Neural cell (in vitro differentiated cells): ENCODE measurements at regions not wholly inside any gene's neighbourhood (a gene's known extent, or its start where the extent isn't known, plus 50 kb on each side); places are given as distances from the start of the nearest gene placed in this dataset.

Source experiments
- H2AFZ ChIP-seq: fragments of 200-600, 300-800 bp; sonication (generic), shearing (Covaris generic); 2 replicates; pipeline ENCODE4 v1.6.0; 2014; ENCODE audit warnings: low read depth, mild to moderate bottlenecking, antibody characterized with exemption, low read length, moderate library complexity
- H3F3A ChIP-seq: fragments of 200-600 bp; shearing (Covaris generic); 2 replicates; pipeline ENCODE4 v1.6.1; 2016; ENCODE audit warnings: mild to moderate bottlenecking, moderate library complexity, mixed read lengths, antibody characterized with exemption, low read length; ENCODE audit not compliant: insufficient read depth, poor library complexity, severe bottlenecking
- H3K27ac ChIP-seq: fragments of 200-600, 300-800 bp; sonication (generic), shearing (Covaris generic); 2 replicates; pipeline ENCODE4 v1.5.1; 2014; ENCODE audit warnings: mild to moderate bottlenecking, low read length, moderate library complexity
- H3K27me3 ChIP-seq: fragments of 300-800, 200-600 bp; sonication (generic), shearing (Covaris generic); 2 replicates; pipeline ENCODE4 v1.6.0; 2014; ENCODE audit warnings: mild to moderate bottlenecking, low read depth, low read length, moderate library complexity; ENCODE audit not compliant: insufficient read depth
- H3K36me3 ChIP-seq: fragments of 300-800, 200-600 bp; sonication (generic), shearing (Covaris generic); 2 replicates; pipeline ENCODE4 v1.5.1; 2014; ENCODE audit warnings: mild to moderate bottlenecking, antibody characterized with exemption, low read length, moderate library complexity; ENCODE audit not compliant: insufficient read depth
- H3K4me2 ChIP-seq: fragments of 300-800, 200-600 bp; sonication (generic), shearing (Covaris generic); 2 replicates; pipeline ENCODE4 v1.6.0; 2014; ENCODE audit warnings: mild to moderate bottlenecking, low read length
- H3K4me3 ChIP-seq: fragments of 300-800, 200-600 bp; sonication (generic), shearing (Covaris generic); 2 replicates; pipeline ENCODE4 v1.5.1; 2014; ENCODE audit warnings: mild to moderate bottlenecking, low read length, moderate library complexity
- H3K79me2 ChIP-seq: fragments of 200-600 bp; shearing (Covaris generic); replicated peaks from 2 replicates; pipeline ENCODE4 v1.6.0; 2014; ENCODE audit warnings: mild to moderate bottlenecking, low read length, moderate library complexity; ENCODE audit not compliant: insufficient read depth
- H3K9ac ChIP-seq: fragments of 300-800, 200-600 bp; sonication (generic), shearing (Covaris generic); 2 replicates; pipeline ENCODE4 v1.6.1; 2016; ENCODE audit warnings: mild to moderate bottlenecking, low read length, mixed read lengths
- H3K9me2 ChIP-seq: fragments of 200-600 bp; shearing (Covaris generic); 2 replicates; pipeline ENCODE4 v1.6.1; 2016; ENCODE audit warnings: mild to moderate bottlenecking, low read length, mixed read lengths; ENCODE audit not compliant: insufficient read depth
- H3K9me3 ChIP-seq: fragments of 200-600, 300-800 bp; sonication (generic), shearing (Covaris generic); 2 replicates; pipeline ENCODE4 v1.6.1; 2016; ENCODE audit warnings: mild to moderate bottlenecking, mixed run types, low read length, moderate library complexity, mixed read lengths
- H4K20me1 ChIP-seq: fragments of 200-600 bp; shearing (Covaris generic); 2 replicates; pipeline ENCODE4 v1.6.1; 2016; ENCODE audit warnings: mild to moderate bottlenecking, mixed run types; ENCODE audit not compliant: insufficient read depth
- CTCF ChIP-seq: fragments of 450-650 bp; IDR thresholded peaks from 2 replicates; pipeline ENCODE4 v1.5.1; 2014; ENCODE audit warnings: antibody characterized with exemption, mild to moderate bottlenecking, moderate library complexity; ENCODE audit not compliant: poor library complexity, severe bottlenecking
- EP300 ChIP-seq: fragments of 450-650 bp; conservative IDR thresholded peaks from 2 replicates; pipeline ENCODE4 v1.6.1; 2014; ENCODE audit warnings: antibody characterized with exemption, mild to moderate bottlenecking, moderate library complexity; ENCODE audit not compliant: poor library complexity, severe bottlenecking
- EZH2 ChIP-seq: fragments of 200-600, 300-800 bp; shearing (Covaris generic), sonication (generic); IDR thresholded peaks from 2 replicates; pipeline ENCODE4 v1.6.1; 2014; ENCODE audit warnings: antibody characterized with exemption, low read length, borderline replicate concordance, mild to moderate bottlenecking; ENCODE audit not compliant: insufficient read depth, poor library complexity, severe bottlenecking
- MXI1 ChIP-seq: fragments of 450-650 bp; conservative IDR thresholded peaks from 2 replicates; pipeline ENCODE4 v1.6.1; 2014; ENCODE audit warnings: antibody characterized with exemption, mild to moderate bottlenecking; ENCODE audit not compliant: poor library complexity, severe bottlenecking
- POLR2AphosphoS5 ChIP-seq: IDR thresholded peaks from 2 replicates; pipeline ENCODE4 v1.6.1; 2012
- RAD21 ChIP-seq: fragments of 450-650 bp; conservative IDR thresholded peaks from 2 replicates; pipeline ENCODE4 v1.6.1; 2014; ENCODE audit warnings: antibody characterized with exemption, mild to moderate bottlenecking, moderate library complexity
- REST ChIP-seq: IDR thresholded peaks from 2 replicates; pipeline ENCODE4 v1.6.1; 2012; ENCODE audit warnings: borderline replicate concordance
- SMC3 ChIP-seq: fragments of 450-650 bp; conservative IDR thresholded peaks from 2 replicates; pipeline ENCODE4 v1.6.1; 2014; ENCODE audit warnings: antibody characterized with exemption, mild to moderate bottlenecking, moderate library complexity; ENCODE audit not compliant: poor library complexity
- TAF1 ChIP-seq: IDR thresholded peaks from 2 replicates; pipeline ENCODE4 v1.6.1; 2012; ENCODE audit warnings: low read depth

- H4K20me1 ChIP-seq = no peaks in the 10 kb centered on the region
- H3F3A ChIP-seq = no peaks in the 10 kb centered on the region
- H3K27ac ChIP-seq = no peak overlapping the region
- H3K9ac ChIP-seq = no peak overlapping the region
- TF ChIP-seq EP300 (no peak), MXI1 (no peak), EZH2 (no peak), TAF1 (no peak), POLR2AphosphoS5 (no peak), REST (no peak), CTCF (no peak), RAD21 (no peak), SMC3 (no peak)
- H3K4me2 ChIP-seq = no peak overlapping the region
- no peak overlapping the region for H2AFZ ChIP-seq
- H3K79me2 ChIP-seq = no peaks in the 10 kb centered on the region
- H3K4me3 ChIP-seq = no peak overlapping the region
- H3K9me3 ChIP-seq = no peaks in the 10 kb centered on the region
- peaks cover 10% of the 10 kb centered on the region for H3K27me3 ChIP-seq
- H3K36me3 ChIP-seq = no peaks in the 10 kb centered on the region
- no peaks in the 10 kb centered on the region for H3K9me2 ChIP-seq
Measured at GRCh38 chr22:49664371-49664881, 163.2 kb downstream of the BRD1 start.

- Histone ChIP-seq H3F3A (no peaks in the 10 kb centered on the region), H3K9me2 (no peaks in the 10 kb centered on the region), H4K20me1 (no peaks in the 10 kb centered on the region), H3K79me2 (no peaks in the 10 kb centered on the region), H3K9me3 (no peaks in the 10 kb centered on the region), H3K4me2 (no peak overlapping the region), H3K4me3 (no peak overlapping the region), H3K27me3 (peaks cover 4% of the 10 kb centered on the region), H3K36me3 (no peaks in the 10 kb centered on the region), H2AFZ (no peak overlapping the region), H3K9ac (no peak overlapping the region), H3K27ac (no peak overlapping the region)
- no peak for TF ChIP-seq CTCF
- no peak for TF ChIP-seq RAD21
- no peak for TF ChIP-seq EP300
- no peak for TF ChIP-seq MXI1
- TF ChIP-seq SMC3 = no peak
- TF ChIP-seq REST = no peak
- no peak for TF ChIP-seq POLR2AphosphoS5
- TF ChIP-seq TAF1 = no peak
Measured at GRCh38 chr22:49663823-49664222, 163.8 kb downstream of the BRD1 start.
